ENCODE measurements at regions not wholly inside any gene's neighbourhood (a gene's known extent, or its start where the extent isn't known, plus 50 kb on each side); places are given as distances from the start of the nearest gene placed in this dataset.

DNA sequence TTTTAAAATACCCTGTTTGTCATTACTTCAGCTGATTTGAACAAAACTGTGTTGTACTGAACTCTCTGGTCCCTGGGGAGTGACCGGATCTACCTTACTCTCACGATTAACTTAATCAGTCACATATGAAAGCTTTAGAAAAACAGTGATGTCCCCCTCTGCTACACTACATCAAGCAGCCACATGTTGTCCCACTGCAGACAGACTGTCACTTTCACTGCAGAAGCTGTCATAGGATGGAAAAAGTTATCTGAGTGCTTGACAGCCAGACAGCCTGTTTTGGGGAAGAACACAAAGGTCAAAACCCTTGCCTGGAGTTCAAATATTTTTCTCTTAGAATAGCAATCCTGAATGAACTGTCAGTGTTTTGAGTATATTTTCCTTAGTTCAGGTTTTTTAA is 546.4 kb downstream of the DTWD2 start:
- TF ChIP-seq, protein P1, sequence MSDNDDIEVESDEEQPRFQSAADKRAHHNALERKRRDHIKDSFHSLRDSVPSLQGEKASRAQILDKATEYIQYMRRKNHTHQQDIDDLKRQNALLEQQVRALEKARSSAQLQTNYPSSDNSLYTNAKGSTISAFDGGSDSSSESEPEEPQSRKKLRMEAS (CRISPR knock-in tag; IDR thresholded peaks at IDR 0.05), result no peak
- TF ChIP-seq, protein P2, sequence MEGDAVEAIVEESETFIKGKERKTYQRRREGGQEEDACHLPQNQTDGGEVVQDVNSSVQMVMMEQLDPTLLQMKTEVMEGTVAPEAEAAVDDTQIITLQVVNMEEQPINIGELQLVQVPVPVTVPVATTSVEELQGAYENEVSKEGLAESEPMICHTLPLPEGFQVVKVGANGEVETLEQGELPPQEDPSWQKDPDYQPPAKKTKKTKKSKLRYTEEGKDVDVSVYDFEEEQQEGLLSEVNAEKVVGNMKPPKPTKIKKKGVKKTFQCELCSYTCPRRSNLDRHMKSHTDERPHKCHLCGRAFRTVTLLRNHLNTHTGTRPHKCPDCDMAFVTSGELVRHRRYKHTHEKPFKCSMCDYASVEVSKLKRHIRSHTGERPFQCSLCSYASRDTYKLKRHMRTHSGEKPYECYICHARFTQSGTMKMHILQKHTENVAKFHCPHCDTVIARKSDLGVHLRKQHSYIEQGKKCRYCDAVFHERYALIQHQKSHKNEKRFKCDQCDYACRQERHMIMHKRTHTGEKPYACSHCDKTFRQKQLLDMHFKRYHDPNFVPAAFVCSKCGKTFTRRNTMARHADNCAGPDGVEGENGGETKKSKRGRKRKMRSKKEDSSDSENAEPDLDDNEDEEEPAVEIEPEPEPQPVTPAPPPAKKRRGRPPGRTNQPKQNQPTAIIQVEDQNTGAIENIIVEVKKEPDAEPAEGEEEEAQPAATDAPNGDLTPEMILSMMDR (IDR thresholded peaks at IDR 0.05), result no peak
- TF ChIP-seq TEAD4 (CRISPR knock-in tag; IDR thresholded peaks at IDR 0.05) (no peak), ZNF219 (CRISPR knock-in tag; IDR thresholded peaks at IDR 0.05; ENCODE audit: borderline replicate concordance) (no peak)
- TF ChIP-seq, protein P3, sequence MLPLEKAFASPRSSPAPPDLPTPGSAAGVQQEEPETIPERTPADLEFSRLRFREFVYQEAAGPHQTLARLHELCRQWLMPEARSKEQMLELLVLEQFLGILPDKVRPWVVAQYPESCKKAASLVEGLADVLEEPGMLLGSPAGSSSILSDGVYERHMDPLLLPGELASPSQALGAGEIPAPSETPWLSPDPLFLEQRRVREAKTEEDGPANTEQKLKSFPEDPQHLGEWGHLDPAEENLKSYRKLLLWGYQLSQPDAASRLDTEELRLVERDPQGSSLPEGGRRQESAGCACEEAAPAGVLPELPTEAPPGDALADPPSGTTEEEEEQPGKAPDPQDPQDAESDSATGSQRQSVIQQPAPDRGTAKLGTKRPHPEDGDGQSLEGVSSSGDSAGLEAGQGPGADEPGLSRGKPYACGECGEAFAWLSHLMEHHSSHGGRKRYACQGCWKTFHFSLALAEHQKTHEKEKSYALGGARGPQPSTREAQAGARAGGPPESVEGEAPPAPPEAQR (CRISPR knock-in tag; IDR thresholded peaks at IDR 0.05), result no peak
